WTC11 (cell line): ENCODE measurements at regions not wholly inside any gene's neighbourhood (a gene's known extent, or its start where the extent isn't known, plus 50 kb on each side); places are given as distances from the start of the nearest gene placed in this dataset.

Source experiments
- ATAC-seq: fragments of 200-7000 bp; cut with Tn5 transposase; 2 replicates; pipeline ENCODE4 v1.10.0; 2021; ENCODE audit warnings: mild to moderate bottlenecking, moderate library complexity
- CTCF ChIA-PET: fragments of 300-600 bp; sonication (Branson Sonifier 250); formaldehyde crosslinking; loops from one replicate; lab custom pipeline; 2021; ENCODE audit warnings: antibody characterized with exemption; lab: Charles Lee
- POLR2A ChIA-PET: fragments of 350-600 bp; sonication (Branson Sonifier 250); formaldehyde crosslinking; loops from one replicate; lab custom pipeline; 2021; ENCODE audit warnings: antibody characterized with exemption; lab: Charles Lee
- DNase-seq: peaks from one replicate; pipeline ENCODE4 v3.0.0; 2021; ENCODE audit warnings: low spot score
- H3K27ac Mint-ChIP-seq: 2 replicates; pipeline ENCODE4 v1.8.0; 2021; ENCODE audit warnings: mixed read lengths
- H3K27me3 Mint-ChIP-seq: 2 replicates; pipeline ENCODE4 v1.8.0; 2021; ENCODE audit warnings: low read depth, mild to moderate bottlenecking, moderate library complexity, mixed read lengths
- H3K36me3 Mint-ChIP-seq: 2 replicates; pipeline ENCODE4 v1.8.0; 2021; ENCODE audit warnings: mixed read lengths
- H3K4me1 Mint-ChIP-seq: 2 replicates; pipeline ENCODE4 v1.8.0; 2022; ENCODE audit warnings: mixed read lengths
- H3K4me3 Mint-ChIP-seq: 2 replicates; pipeline ENCODE4 v1.8.0; 2021; ENCODE audit warnings: mild to moderate bottlenecking, moderate library complexity, mixed read lengths
- H3K9me3 Mint-ChIP-seq: 2 replicates; pipeline ENCODE4 v1.8.0; 2021; ENCODE audit warnings: mixed read lengths
- ATF1 ChIP-seq: sonication (generic); formaldehyde crosslinking; IDR thresholded peaks from 2 replicates; pipeline ENCODE4 v1.8.1; 2023; ENCODE audit warnings: mild to moderate bottlenecking, moderate library complexity, missing genetic modification reagents
- CREB1 ChIP-seq: sonication (generic); formaldehyde crosslinking; IDR thresholded peaks from 2 replicates; pipeline ENCODE4 v1.8.0; 2023; ENCODE audit warnings: mild to moderate bottlenecking, missing genetic modification reagents
- EMX1 ChIP-seq: fragments of 250-450 bp; sonication (Bioruptor Pico); IDR thresholded peaks from 2 replicates; pipeline ENCODE4 v1.8.0; 2021; ENCODE audit warnings: mild to moderate bottlenecking
- FOXP1 ChIP-seq: sonication (generic); formaldehyde crosslinking; IDR thresholded peaks from 2 replicates; pipeline ENCODE4 v1.8.0; 2022; ENCODE audit warnings: missing genetic modification reagents, mild to moderate bottlenecking, moderate library complexity, borderline replicate concordance
- NFE2L1 ChIP-seq: sonication (generic); formaldehyde crosslinking; IDR thresholded peaks from 2 replicates; pipeline ENCODE4 v1.8.1; 2023; ENCODE audit warnings: missing genetic modification reagents
- RELA ChIP-seq: sonication (generic); formaldehyde crosslinking; IDR thresholded peaks from 2 replicates; pipeline ENCODE4 v1.8.1; 2022; ENCODE audit warnings: missing genetic modification reagents, mild to moderate bottlenecking, borderline replicate concordance
- SMAD3 ChIP-seq: sonication (generic); formaldehyde crosslinking; IDR thresholded peaks from 2 replicates; pipeline ENCODE4 v1.8.0; 2022; ENCODE audit warnings: missing genetic modification reagents, mild to moderate bottlenecking, borderline replicate concordance
- SMAD4 ChIP-seq: sonication (generic); formaldehyde crosslinking; IDR thresholded peaks from 2 replicates; pipeline ENCODE4 v1.8.0; 2022; ENCODE audit warnings: mild to moderate bottlenecking, missing genetic modification reagents
- TCF7 ChIP-seq: sonication (generic); formaldehyde crosslinking; IDR thresholded peaks from 2 replicates; pipeline ENCODE4 v1.8.0; 2022; ENCODE audit warnings: mild to moderate bottlenecking, low read depth, missing genetic modification reagents, moderate library complexity
- TEAD4 ChIP-seq: sonication (generic); formaldehyde crosslinking; IDR thresholded peaks from 2 replicates; pipeline ENCODE4 v1.8.0; 2022; ENCODE audit warnings: mild to moderate bottlenecking, missing genetic modification reagents
- ZNF232 ChIP-seq: sonication (generic); formaldehyde crosslinking; IDR thresholded peaks from 2 replicates; pipeline ENCODE4 v1.8.0; 2022; ENCODE audit warnings: mild to moderate bottlenecking, missing genetic modification reagents
- ZNF263 ChIP-seq: sonication (generic); formaldehyde crosslinking; IDR thresholded peaks from 2 replicates; pipeline ENCODE4 v1.8.1; 2022; ENCODE audit warnings: low read depth, mild to moderate bottlenecking, moderate library complexity, missing genetic modification reagents
- ZNF317 ChIP-seq: sonication (generic); formaldehyde crosslinking; IDR thresholded peaks from 2 replicates; pipeline ENCODE4 v1.8.1; 2023; ENCODE audit warnings: low read depth, mild to moderate bottlenecking, moderate library complexity, missing genetic modification reagents, borderline replicate concordance
- ZNF416 ChIP-seq: fragments of 250-450 bp; sonication (Bioruptor Pico); IDR thresholded peaks from 2 replicates; pipeline ENCODE4 v1.9.0; 2021; ENCODE audit warnings: mild to moderate bottlenecking, inconsistent platforms
- TF ChIP-seq, protein P1 (sequence below): fragments of 250-450 bp; sonication (Bioruptor Pico); IDR thresholded peaks from 2 replicates; pipeline ENCODE4 v1.8.0; 2021; ENCODE audit warnings: mild to moderate bottlenecking
- TF ChIP-seq, protein P2 (sequence below): fragments of 250-450 bp; sonication (Bioruptor Pico); IDR thresholded peaks from 2 replicates; pipeline ENCODE4 v1.9.0; 2021; ENCODE audit warnings: mild to moderate bottlenecking
- TF ChIP-seq, protein P3 (sequence below): sonication (generic); formaldehyde crosslinking; IDR thresholded peaks from 2 replicates; pipeline ENCODE4 v1.8.1; 2022; ENCODE audit warnings: mild to moderate bottlenecking, moderate library complexity, missing genetic modification reagents
- TF ChIP-seq, protein P4 (sequence below): sonication (generic); formaldehyde crosslinking; IDR thresholded peaks from 2 replicates; pipeline ENCODE4 v1.8.0; 2022; ENCODE audit warnings: mild to moderate bottlenecking, missing genetic modification reagents
- TF ChIP-seq, protein P5 (sequence below): sonication (generic); formaldehyde crosslinking; IDR thresholded peaks from 2 replicates; pipeline ENCODE4 v1.8.0; 2022; ENCODE audit warnings: mild to moderate bottlenecking, missing genetic modification reagents
- TF ChIP-seq, protein P6 (sequence below): fragments of 250-450 bp; sonication (Bioruptor Pico); IDR thresholded peaks from 2 replicates; pipeline ENCODE4 v1.9.0; 2021; ENCODE audit warnings: mild to moderate bottlenecking
- TF ChIP-seq, protein P7 (sequence below): sonication (generic); formaldehyde crosslinking; IDR thresholded peaks from 2 replicates; pipeline ENCODE4 v1.8.1; 2023; ENCODE audit warnings: mild to moderate bottlenecking, missing genetic modification reagents
- TF ChIP-seq, protein P8 (sequence below): sonication (generic); formaldehyde crosslinking; IDR thresholded peaks from 2 replicates; pipeline ENCODE4 v1.8.1; 2023; ENCODE audit warnings: mild to moderate bottlenecking, missing genetic modification reagents
- TF ChIP-seq, protein P9 (sequence below): sonication (generic); formaldehyde crosslinking; conservative IDR thresholded peaks from 2 replicates; pipeline ENCODE4 v1.8.1; 2022; ENCODE audit warnings: mild to moderate bottlenecking, missing genetic modification reagents

DNA sequence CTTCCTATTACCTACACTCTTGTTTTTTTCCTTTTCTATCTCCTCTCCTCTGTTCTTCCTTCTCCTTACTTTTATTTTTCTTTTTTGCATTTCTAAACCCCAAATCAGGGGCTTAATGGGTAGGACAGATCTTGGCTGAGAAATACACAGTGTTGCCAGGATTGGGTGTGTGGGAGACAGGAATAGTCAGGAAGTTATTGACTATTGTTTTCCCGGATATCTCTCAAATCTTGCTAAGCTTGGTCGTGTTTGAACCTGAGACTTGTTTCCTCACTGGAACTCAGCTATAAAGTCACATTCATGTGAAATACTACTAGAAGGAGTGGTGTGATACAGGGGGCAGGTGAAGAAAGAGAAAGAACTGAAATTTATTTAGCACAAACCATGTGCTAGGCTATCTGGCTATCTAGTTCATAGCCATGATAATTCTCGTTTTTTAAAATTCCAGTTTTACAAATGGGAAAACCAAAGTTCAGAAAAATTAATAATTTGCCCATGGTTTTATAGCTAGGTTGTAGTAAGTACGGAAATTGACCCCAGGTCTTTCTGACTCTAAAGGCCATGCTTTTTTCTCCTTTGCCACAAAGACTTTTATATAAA lies 343.2 kb upstream of the UMPS start:
- no peak for ATAC-seq
- H3K27me3 Mint-ChIP-seq: no peaks in the 10 kb centered on the region
- no peaks in the 10 kb centered on the region for H3K36me3 Mint-ChIP-seq
- no peak overlapping the region for H3K27ac Mint-ChIP-seq
- H3K9me3 Mint-ChIP-seq: no peaks in the 10 kb centered on the region
- no peak for DNase-seq
- peaks cover 24% of the 10 kb centered on the region for H3K4me1 Mint-ChIP-seq
- H3K4me3 Mint-ChIP-seq: no peak overlapping the region
- POLR2A ChIA-PET: no interaction called here
- CTCF ChIA-PET: no interaction called here
- no peak for TF ChIP-seq ZNF317 (CRISPR knock-in tag)
- TF ChIP-seq TCF7 (CRISPR knock-in tag): no peak
- TF ChIP-seq SMAD3 (CRISPR knock-in tag): no peak
- TF ChIP-seq, protein P1, sequence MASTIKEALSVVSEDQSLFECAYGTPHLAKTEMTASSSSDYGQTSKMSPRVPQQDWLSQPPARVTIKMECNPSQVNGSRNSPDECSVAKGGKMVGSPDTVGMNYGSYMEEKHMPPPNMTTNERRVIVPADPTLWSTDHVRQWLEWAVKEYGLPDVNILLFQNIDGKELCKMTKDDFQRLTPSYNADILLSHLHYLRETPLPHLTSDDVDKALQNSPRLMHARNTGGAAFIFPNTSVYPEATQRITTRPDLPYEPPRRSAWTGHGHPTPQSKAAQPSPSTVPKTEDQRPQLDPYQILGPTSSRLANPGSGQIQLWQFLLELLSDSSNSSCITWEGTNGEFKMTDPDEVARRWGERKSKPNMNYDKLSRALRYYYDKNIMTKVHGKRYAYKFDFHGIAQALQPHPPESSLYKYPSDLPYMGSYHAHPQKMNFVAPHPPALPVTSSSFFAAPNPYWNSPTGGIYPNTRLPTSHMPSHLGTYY (CRISPR knock-in tag): no peak
- no peak for TF ChIP-seq RELA (CRISPR knock-in tag)
- TF ChIP-seq, protein P2, sequence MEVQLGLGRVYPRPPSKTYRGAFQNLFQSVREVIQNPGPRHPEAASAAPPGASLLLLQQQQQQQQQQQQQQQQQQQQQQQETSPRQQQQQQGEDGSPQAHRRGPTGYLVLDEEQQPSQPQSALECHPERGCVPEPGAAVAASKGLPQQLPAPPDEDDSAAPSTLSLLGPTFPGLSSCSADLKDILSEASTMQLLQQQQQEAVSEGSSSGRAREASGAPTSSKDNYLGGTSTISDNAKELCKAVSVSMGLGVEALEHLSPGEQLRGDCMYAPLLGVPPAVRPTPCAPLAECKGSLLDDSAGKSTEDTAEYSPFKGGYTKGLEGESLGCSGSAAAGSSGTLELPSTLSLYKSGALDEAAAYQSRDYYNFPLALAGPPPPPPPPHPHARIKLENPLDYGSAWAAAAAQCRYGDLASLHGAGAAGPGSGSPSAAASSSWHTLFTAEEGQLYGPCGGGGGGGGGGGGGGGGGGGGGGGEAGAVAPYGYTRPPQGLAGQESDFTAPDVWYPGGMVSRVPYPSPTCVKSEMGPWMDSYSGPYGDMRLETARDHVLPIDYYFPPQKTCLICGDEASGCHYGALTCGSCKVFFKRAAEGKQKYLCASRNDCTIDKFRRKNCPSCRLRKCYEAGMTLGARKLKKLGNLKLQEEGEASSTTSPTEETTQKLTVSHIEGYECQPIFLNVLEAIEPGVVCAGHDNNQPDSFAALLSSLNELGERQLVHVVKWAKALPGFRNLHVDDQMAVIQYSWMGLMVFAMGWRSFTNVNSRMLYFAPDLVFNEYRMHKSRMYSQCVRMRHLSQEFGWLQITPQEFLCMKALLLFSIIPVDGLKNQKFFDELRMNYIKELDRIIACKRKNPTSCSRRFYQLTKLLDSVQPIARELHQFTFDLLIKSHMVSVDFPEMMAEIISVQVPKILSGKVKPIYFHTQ (CRISPR knock-in tag): no peak
- TF ChIP-seq, protein P3, sequence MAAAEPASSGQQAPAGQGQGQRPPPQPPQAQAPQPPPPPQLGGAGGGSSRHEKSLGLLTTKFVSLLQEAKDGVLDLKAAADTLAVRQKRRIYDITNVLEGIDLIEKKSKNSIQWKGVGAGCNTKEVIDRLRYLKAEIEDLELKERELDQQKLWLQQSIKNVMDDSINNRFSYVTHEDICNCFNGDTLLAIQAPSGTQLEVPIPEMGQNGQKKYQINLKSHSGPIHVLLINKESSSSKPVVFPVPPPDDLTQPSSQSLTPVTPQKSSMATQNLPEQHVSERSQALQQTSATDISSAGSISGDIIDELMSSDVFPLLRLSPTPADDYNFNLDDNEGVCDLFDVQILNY (CRISPR knock-in tag): no peak

DNA sequence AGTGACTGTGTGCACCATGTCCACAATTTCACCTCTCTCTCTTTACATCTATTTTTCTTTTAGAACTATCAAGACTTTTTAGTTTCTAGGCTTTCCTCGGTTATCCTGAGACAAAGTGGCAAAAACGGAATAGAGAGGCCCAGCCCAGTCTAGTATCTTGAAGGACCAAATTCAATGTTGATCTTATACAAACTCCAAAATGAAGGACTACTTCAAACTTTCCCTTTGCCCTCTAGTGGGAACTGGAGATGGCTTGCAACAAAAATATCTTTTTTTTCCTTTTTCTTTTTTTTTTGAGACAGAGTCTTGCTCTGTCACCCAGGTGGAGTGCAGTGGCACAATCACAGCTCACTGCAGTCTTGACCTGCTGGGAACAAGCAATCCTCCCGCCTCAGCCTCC lies 338.5 kb upstream of the UMPS start:
- no peak for DNase-seq
- Mint-ChIP-seq H3K36me3 (no peaks in the 10 kb centered on the region), H3K4me1 (peaks cover 9% of the 10 kb centered on the region), H3K27ac (no peak overlapping the region), H3K4me3 (no peak overlapping the region), H3K27me3 (no peaks in the 10 kb centered on the region), H3K9me3 (no peaks in the 10 kb centered on the region)
- POLR2A ChIA-PET: no interaction called here
- no peak for TF ChIP-seq ZNF416 (CRISPR knock-in tag)
- TF ChIP-seq SMAD4 (CRISPR knock-in tag): no peak
- TF ChIP-seq ATF1 (CRISPR knock-in tag): no peak
- TF ChIP-seq TCF7 (CRISPR knock-in tag): no peak
- no peak for TF ChIP-seq ZNF263 (CRISPR knock-in tag)
- TF ChIP-seq, protein P4, sequence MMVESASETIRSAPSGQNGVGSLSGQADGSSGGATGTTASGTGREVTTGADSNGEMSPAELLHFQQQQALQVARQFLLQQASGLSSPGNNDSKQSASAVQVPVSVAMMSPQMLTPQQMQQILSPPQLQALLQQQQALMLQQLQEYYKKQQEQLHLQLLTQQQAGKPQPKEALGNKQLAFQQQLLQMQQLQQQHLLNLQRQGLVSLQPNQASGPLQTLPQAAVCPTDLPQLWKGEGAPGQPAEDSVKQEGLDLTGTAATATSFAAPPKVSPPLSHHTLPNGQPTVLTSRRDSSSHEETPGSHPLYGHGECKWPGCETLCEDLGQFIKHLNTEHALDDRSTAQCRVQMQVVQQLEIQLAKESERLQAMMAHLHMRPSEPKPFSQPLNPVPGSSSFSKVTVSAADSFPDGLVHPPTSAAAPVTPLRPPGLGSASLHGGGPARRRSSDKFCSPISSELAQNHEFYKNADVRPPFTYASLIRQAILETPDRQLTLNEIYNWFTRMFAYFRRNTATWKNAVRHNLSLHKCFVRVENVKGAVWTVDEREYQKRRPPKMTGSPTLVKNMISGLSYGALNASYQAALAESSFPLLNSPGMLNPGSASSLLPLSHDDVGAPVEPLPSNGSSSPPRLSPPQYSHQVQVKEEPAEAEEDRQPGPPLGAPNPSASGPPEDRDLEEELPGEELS (CRISPR knock-in tag): no peak
- TF ChIP-seq, protein P5, sequence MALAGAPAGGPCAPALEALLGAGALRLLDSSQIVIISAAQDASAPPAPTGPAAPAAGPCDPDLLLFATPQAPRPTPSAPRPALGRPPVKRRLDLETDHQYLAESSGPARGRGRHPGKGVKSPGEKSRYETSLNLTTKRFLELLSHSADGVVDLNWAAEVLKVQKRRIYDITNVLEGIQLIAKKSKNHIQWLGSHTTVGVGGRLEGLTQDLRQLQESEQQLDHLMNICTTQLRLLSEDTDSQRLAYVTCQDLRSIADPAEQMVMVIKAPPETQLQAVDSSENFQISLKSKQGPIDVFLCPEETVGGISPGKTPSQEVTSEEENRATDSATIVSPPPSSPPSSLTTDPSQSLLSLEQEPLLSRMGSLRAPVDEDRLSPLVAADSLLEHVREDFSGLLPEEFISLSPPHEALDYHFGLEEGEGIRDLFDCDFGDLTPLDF (CRISPR knock-in tag): no peak
- TF ChIP-seq, protein P6, sequence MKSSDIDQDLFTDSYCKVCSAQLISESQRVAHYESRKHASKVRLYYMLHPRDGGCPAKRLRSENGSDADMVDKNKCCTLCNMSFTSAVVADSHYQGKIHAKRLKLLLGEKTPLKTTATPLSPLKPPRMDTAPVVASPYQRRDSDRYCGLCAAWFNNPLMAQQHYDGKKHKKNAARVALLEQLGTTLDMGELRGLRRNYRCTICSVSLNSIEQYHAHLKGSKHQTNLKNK: no peak
- TF ChIP-seq, protein P7, sequence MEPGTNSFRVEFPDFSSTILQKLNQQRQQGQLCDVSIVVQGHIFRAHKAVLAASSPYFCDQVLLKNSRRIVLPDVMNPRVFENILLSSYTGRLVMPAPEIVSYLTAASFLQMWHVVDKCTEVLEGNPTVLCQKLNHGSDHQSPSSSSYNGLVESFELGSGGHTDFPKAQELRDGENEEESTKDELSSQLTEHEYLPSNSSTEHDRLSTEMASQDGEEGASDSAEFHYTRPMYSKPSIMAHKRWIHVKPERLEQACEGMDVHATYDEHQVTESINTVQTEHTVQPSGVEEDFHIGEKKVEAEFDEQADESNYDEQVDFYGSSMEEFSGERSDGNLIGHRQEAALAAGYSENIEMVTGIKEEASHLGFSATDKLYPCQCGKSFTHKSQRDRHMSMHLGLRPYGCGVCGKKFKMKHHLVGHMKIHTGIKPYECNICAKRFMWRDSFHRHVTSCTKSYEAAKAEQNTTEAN (CRISPR knock-in tag): no peak
- no peak for TF ChIP-seq CREB1 (CRISPR knock-in tag)
- no peak for TF ChIP-seq EMX1
- TF ChIP-seq, protein P8, sequence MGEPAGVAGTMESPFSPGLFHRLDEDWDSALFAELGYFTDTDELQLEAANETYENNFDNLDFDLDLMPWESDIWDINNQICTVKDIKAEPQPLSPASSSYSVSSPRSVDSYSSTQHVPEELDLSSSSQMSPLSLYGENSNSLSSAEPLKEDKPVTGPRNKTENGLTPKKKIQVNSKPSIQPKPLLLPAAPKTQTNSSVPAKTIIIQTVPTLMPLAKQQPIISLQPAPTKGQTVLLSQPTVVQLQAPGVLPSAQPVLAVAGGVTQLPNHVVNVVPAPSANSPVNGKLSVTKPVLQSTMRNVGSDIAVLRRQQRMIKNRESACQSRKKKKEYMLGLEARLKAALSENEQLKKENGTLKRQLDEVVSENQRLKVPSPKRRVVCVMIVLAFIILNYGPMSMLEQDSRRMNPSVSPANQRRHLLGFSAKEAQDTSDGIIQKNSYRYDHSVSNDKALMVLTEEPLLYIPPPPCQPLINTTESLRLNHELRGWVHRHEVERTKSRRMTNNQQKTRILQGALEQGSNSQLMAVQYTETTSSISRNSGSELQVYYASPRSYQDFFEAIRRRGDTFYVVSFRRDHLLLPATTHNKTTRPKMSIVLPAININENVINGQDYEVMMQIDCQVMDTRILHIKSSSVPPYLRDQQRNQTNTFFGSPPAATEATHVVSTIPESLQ (CRISPR knock-in tag): no peak
- TF ChIP-seq FOXP1 (CRISPR knock-in tag): no peak
- TF ChIP-seq, protein P9, sequence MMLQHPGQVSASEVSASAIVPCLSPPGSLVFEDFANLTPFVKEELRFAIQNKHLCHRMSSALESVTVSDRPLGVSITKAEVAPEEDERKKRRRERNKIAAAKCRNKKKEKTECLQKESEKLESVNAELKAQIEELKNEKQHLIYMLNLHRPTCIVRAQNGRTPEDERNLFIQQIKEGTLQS (CRISPR knock-in tag): no peak
- TF ChIP-seq NFE2L1 (CRISPR knock-in tag): no peak
- no peak for TF ChIP-seq TEAD4 (CRISPR knock-in tag)
- TF ChIP-seq ZNF232 (CRISPR knock-in tag): no peak
- CTCF ChIA-PET: interaction anchor here (0.6 to 1.3 kb wide), 4 partner anchors 19 to 110 kb away, joined by 3 to 4 read pairs (median 4); no protein-coding TSS in a partner anchor
- no peak for ATAC-seq
